ENCODE measurements at regions not wholly inside any gene's neighbourhood (a gene's known extent, or its start where the extent isn't known, plus 50 kb on each side); places are given as distances from the start of the nearest gene placed in this dataset.

DNA sequence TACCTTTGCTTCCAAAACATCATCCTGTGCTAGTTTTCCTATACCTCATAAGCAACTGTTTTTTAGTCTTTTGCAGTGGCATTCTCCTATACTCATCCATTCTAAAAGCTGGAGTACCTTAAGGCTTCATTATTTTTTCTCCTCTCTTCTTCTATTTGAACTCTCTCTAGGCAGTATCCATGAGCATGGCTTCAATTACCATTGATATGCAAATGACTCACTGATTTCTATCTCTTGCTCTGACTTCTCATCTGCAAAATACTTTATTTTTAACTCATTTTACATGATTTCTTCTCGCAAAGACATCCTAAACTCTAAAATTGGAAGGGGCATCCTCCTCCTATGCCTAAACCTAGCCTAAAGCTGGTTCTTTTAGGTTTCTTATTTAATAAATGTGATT is 365.1 kb upstream of the NUDT12 start:
- no peaks in the 10 kb centered on the region for H3K9me3 ChIP-seq (ENCODE audit: control insufficient read depth in 3 of 3, low read length in 3 of 3)
- H3K4me3 ChIP-seq (ENCODE audit: low read length in 3 of 3): no peak overlapping the region
- no peaks in the 10 kb centered on the region for H3K4me1 ChIP-seq (ENCODE audit: control insufficient read depth in 3 of 3, insufficient read depth in 3 of 3, low read length in 3 of 3)
- H3K27ac ChIP-seq (ENCODE audit: low read depth, low read length): no peak overlapping the region
- no peak overlapping the region for H3K9ac ChIP-seq (ENCODE audit: low read depth in 1 of 3, low read length in 3 of 3)
- H3K36me3 ChIP-seq (ENCODE audit: control insufficient read depth in 3 of 3, insufficient read depth in 3 of 3, low read length in 3 of 3): no peaks in the 10 kb centered on the region
- H3K27me3 ChIP-seq (ENCODE audit: control insufficient read depth in 3 of 3, insufficient read depth in 3 of 3, low read length in 3 of 3): no peaks in the 10 kb centered on the region

- H3K9me3 ChIP-seq (ENCODE audit: control insufficient read depth in 3 of 3, low read length in 3 of 3): no peaks in the 10 kb centered on the region
- H3K4me3 ChIP-seq (ENCODE audit: low read length in 3 of 3): no peak overlapping the region
- H3K9ac ChIP-seq (ENCODE audit: low read depth in 1 of 3, low read length in 3 of 3): no peak overlapping the region
- H3K27me3 ChIP-seq (ENCODE audit: control insufficient read depth in 3 of 3, insufficient read depth in 3 of 3, low read length in 3 of 3): no peaks in the 10 kb centered on the region
- no peaks in the 10 kb centered on the region for H3K4me1 ChIP-seq (ENCODE audit: control insufficient read depth in 3 of 3, insufficient read depth in 3 of 3, low read length in 3 of 3)
- no peaks in the 10 kb centered on the region for H3K36me3 ChIP-seq (ENCODE audit: control insufficient read depth in 3 of 3, insufficient read depth in 3 of 3, low read length in 3 of 3)
- no peak overlapping the region for H3K27ac ChIP-seq (ENCODE audit: low read depth, low read length)
These were observed 361.1 kb upstream of the NUDT12 start for GRCh38 chr5:103923616-103924168.

GRCh38 chr5:103919506-103919905 is 356.9 kb upstream of the NUDT12 start:
- Histone ChIP-seq H3K9me3 (ENCODE audit: control insufficient read depth in 3 of 3, low read length in 3 of 3) (no peaks in the 10 kb centered on the region), H3K4me3 (ENCODE audit: low read length in 3 of 3) (no peak overlapping the region), H3K9ac (ENCODE audit: low read depth in 1 of 3, low read length in 3 of 3) (no peak overlapping the region), H3K27ac (ENCODE audit: low read depth, low read length) (no peak overlapping the region), H3K4me1 (ENCODE audit: control insufficient read depth in 3 of 3, insufficient read depth in 3 of 3, low read length in 3 of 3) (no peaks in the 10 kb centered on the region), H3K36me3 (ENCODE audit: control insufficient read depth in 3 of 3, insufficient read depth in 3 of 3, low read length in 3 of 3) (no peaks in the 10 kb centered on the region), H3K27me3 (ENCODE audit: control insufficient read depth in 3 of 3, insufficient read depth in 3 of 3, low read length in 3 of 3) (no peaks in the 10 kb centered on the region)

GRCh38 chr5:103918668-103919367 is 356.2 kb upstream of the NUDT12 start:
- Histone ChIP-seq H3K36me3 (ENCODE audit: control insufficient read depth in 3 of 3, insufficient read depth in 3 of 3, low read length in 3 of 3) (no peaks in the 10 kb centered on the region), H3K27ac (ENCODE audit: low read depth, low read length) (no peak overlapping the region), H3K9ac (ENCODE audit: low read depth in 1 of 3, low read length in 3 of 3) (no peak overlapping the region), H3K9me3 (ENCODE audit: control insufficient read depth in 3 of 3, low read length in 3 of 3) (no peaks in the 10 kb centered on the region), H3K4me1 (ENCODE audit: control insufficient read depth in 3 of 3, insufficient read depth in 3 of 3, low read length in 3 of 3) (no peaks in the 10 kb centered on the region), H3K27me3 (ENCODE audit: control insufficient read depth in 3 of 3, insufficient read depth in 3 of 3, low read length in 3 of 3) (no peaks in the 10 kb centered on the region), H3K4me3 (ENCODE audit: low read length in 3 of 3) (no peak overlapping the region)

DNA sequence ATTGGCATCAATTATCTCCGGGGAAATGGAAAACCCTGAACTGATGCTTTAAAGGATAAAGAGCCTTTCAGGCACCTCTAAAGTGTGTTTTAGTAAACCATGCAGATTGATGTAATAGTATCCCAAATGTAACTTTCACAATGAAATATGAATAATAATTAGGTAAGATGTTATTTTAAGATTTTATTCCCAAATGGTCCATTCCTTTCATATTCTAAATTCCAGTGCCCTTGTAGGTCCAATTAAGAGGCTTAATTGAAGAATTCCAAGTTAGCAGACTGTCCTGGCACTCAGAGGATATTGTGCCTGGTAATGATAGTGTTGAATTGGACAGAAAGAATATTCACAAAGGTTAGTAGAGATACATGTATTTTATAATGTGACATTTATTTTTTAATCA is 352.5 kb upstream of the NUDT12 start:
- Histone ChIP-seq H3K4me1 (ENCODE audit: control insufficient read depth in 3 of 3, insufficient read depth in 3 of 3, low read length in 3 of 3) (no peaks in the 10 kb centered on the region), H3K36me3 (ENCODE audit: control insufficient read depth in 3 of 3, insufficient read depth in 3 of 3, low read length in 3 of 3) (no peaks in the 10 kb centered on the region), H3K27ac (ENCODE audit: low read depth, low read length) (no peak overlapping the region), H3K9ac (ENCODE audit: low read depth in 1 of 3, low read length in 3 of 3) (no peak overlapping the region), H3K27me3 (ENCODE audit: control insufficient read depth in 3 of 3, insufficient read depth in 3 of 3, low read length in 3 of 3) (no peaks in the 10 kb centered on the region), H3K4me3 (ENCODE audit: low read length in 3 of 3) (no peak overlapping the region), H3K9me3 (ENCODE audit: control insufficient read depth in 3 of 3, low read length in 3 of 3) (no peaks in the 10 kb centered on the region)

- Histone ChIP-seq H3K4me3 (ENCODE audit: low read length in 3 of 3) (no peak overlapping the region), H3K4me1 (ENCODE audit: control insufficient read depth in 3 of 3, insufficient read depth in 3 of 3, low read length in 3 of 3) (no peaks in the 10 kb centered on the region), H3K36me3 (ENCODE audit: control insufficient read depth in 3 of 3, insufficient read depth in 3 of 3, low read length in 3 of 3) (no peaks in the 10 kb centered on the region), H3K9ac (ENCODE audit: low read depth in 1 of 3, low read length in 3 of 3) (no peak overlapping the region), H3K27ac (ENCODE audit: low read depth, low read length) (no peak overlapping the region), H3K27me3 (ENCODE audit: control insufficient read depth in 3 of 3, insufficient read depth in 3 of 3, low read length in 3 of 3) (no peaks in the 10 kb centered on the region), H3K9me3 (ENCODE audit: control insufficient read depth in 3 of 3, low read length in 3 of 3) (no peaks in the 10 kb centered on the region)
These were observed 348.2 kb upstream of the NUDT12 start for GRCh38 chr5:103910786-103911185.

DNA sequence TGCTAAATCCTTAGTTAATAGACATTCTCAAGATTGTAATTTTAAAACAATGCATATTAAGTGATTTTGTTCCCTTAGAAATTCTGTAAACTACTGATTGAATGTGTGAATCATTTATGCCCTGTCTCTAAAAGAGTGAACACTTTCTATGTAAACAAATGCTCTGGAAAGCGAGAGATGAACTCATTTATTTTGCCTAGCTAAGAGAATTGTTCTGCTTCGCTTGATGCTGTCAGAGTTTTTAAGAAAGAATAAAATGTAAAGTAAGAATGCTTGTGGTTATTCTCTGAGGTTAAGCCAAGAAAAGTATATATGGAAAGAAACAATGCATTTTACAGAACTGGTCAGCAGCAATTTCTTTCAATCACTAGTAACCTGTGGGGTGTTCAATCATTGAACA is 347.4 kb upstream of the NUDT12 start:
- no peak overlapping the region for H3K9ac ChIP-seq (ENCODE audit: low read depth in 1 of 3, low read length in 3 of 3)
- no peaks in the 10 kb centered on the region for H3K4me1 ChIP-seq (ENCODE audit: control insufficient read depth in 3 of 3, insufficient read depth in 3 of 3, low read length in 3 of 3)
- H3K36me3 ChIP-seq (ENCODE audit: control insufficient read depth in 3 of 3, insufficient read depth in 3 of 3, low read length in 3 of 3): no peaks in the 10 kb centered on the region
- H3K4me3 ChIP-seq (ENCODE audit: low read length in 3 of 3): no peak overlapping the region
- H3K9me3 ChIP-seq (ENCODE audit: control insufficient read depth in 3 of 3, low read length in 3 of 3): no peaks in the 10 kb centered on the region
- no peak overlapping the region for H3K27ac ChIP-seq (ENCODE audit: low read depth, low read length)
- H3K27me3 ChIP-seq (ENCODE audit: control insufficient read depth in 3 of 3, insufficient read depth in 3 of 3, low read length in 3 of 3): no peaks in the 10 kb centered on the region

DNA sequence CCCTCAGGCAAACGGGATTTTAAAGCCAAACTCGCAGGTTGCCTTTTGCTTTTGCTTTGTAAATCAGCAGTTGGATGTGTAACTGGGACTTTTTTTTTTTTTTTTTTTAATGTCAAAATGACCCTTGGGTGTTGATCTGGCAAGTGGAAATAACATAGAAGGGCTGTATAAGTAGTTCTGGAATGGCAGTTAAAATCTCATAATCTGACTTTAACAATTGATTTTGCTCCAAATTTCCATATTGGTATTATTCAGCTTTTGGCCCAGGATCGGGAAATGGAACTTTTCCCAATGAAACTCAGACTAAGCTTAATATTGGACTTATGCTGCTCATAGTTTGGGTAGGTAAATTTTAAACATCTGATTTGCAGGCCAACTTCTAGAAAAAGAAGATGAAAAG is 346.8 kb upstream of the NUDT12 start:
- H3K9ac ChIP-seq (ENCODE audit: low read depth in 1 of 3, low read length in 3 of 3): no peak overlapping the region
- H3K27me3 ChIP-seq (ENCODE audit: control insufficient read depth in 3 of 3, insufficient read depth in 3 of 3, low read length in 3 of 3): no peaks in the 10 kb centered on the region
- H3K27ac ChIP-seq (ENCODE audit: low read depth, low read length): no peak overlapping the region
- H3K4me3 ChIP-seq (ENCODE audit: low read length in 3 of 3): no peak overlapping the region
- no peaks in the 10 kb centered on the region for H3K4me1 ChIP-seq (ENCODE audit: control insufficient read depth in 3 of 3, insufficient read depth in 3 of 3, low read length in 3 of 3)
- H3K9me3 ChIP-seq (ENCODE audit: control insufficient read depth in 3 of 3, low read length in 3 of 3): no peaks in the 10 kb centered on the region
- no peaks in the 10 kb centered on the region for H3K36me3 ChIP-seq (ENCODE audit: control insufficient read depth in 3 of 3, insufficient read depth in 3 of 3, low read length in 3 of 3)

- H3K4me1 ChIP-seq (ENCODE audit: control insufficient read depth in 3 of 3, insufficient read depth in 3 of 3, low read length in 3 of 3): no peaks in the 10 kb centered on the region
- H3K9ac ChIP-seq (ENCODE audit: low read depth in 1 of 3, low read length in 3 of 3): no peak overlapping the region
- H3K9me3 ChIP-seq (ENCODE audit: control insufficient read depth in 3 of 3, low read length in 3 of 3): no peaks in the 10 kb centered on the region
- H3K36me3 ChIP-seq (ENCODE audit: control insufficient read depth in 3 of 3, insufficient read depth in 3 of 3, low read length in 3 of 3): no peaks in the 10 kb centered on the region
- no peaks in the 10 kb centered on the region for H3K27me3 ChIP-seq (ENCODE audit: control insufficient read depth in 3 of 3, insufficient read depth in 3 of 3, low read length in 3 of 3)
- no peak overlapping the region for H3K27ac ChIP-seq (ENCODE audit: low read depth, low read length)
- no peak overlapping the region for H3K4me3 ChIP-seq (ENCODE audit: low read length in 3 of 3)
These were observed 345.9 kb upstream of the NUDT12 start for GRCh38 chr5:103908336-103909080.

GRCh38 chr5:103907001-103907400 is 344.4 kb upstream of the NUDT12 start:
- no peak overlapping the region for H3K27ac ChIP-seq (ENCODE audit: low read depth, low read length)
- H3K4me3 ChIP-seq (ENCODE audit: low read length in 3 of 3): no peak overlapping the region
- H3K4me1 ChIP-seq (ENCODE audit: control insufficient read depth in 3 of 3, insufficient read depth in 3 of 3, low read length in 3 of 3): no peaks in the 10 kb centered on the region
- H3K9me3 ChIP-seq (ENCODE audit: control insufficient read depth in 3 of 3, low read length in 3 of 3): no peaks in the 10 kb centered on the region
- no peaks in the 10 kb centered on the region for H3K27me3 ChIP-seq (ENCODE audit: control insufficient read depth in 3 of 3, insufficient read depth in 3 of 3, low read length in 3 of 3)
- H3K9ac ChIP-seq (ENCODE audit: low read depth in 1 of 3, low read length in 3 of 3): no peak overlapping the region
- no peaks in the 10 kb centered on the region for H3K36me3 ChIP-seq (ENCODE audit: control insufficient read depth in 3 of 3, insufficient read depth in 3 of 3, low read length in 3 of 3)
